Mesenchymal stem cell (in vitro differentiated cells and primary cell): ENCODE measurements at regions not wholly inside any gene's neighbourhood (a gene's known extent, or its start where the extent isn't known, plus 50 kb on each side); places are given as distances from the start of the nearest gene placed in this dataset.
"Not testable (repeated sequence)": the region's sequence is repeated elsewhere in the genome, so short reads cannot be mapped to it uniquely, and the experiment has no call there.

Experiments
- DNase-seq: peaks from one replicate; pipeline ENCODE4 v3.0.0-alpha.2; 2013
- H2AFZ ChIP-seq: one replicate; pipeline ENCODE4 v1.6.1; 2013; ENCODE audit warnings: low read depth, mild to moderate bottlenecking, control low read depth, inconsistent platforms, low read length, moderate library complexity
- H2AK5ac ChIP-seq: 2 replicates; pipeline ENCODE4 v1.6.1; 2013; ENCODE audit warnings: low read length, moderate library complexity, mild to moderate bottlenecking, inconsistent platforms; ENCODE audit not compliant: severe bottlenecking
- H2BK120ac ChIP-seq: one replicate; pipeline ENCODE4 v1.6.1; 2013; ENCODE audit warnings: low read depth, mild to moderate bottlenecking, inconsistent platforms, low read length, moderate library complexity
- H2BK12ac ChIP-seq, 2 experiments: one replicate each; pipeline ENCODE4 v1.6.1; 2013; ENCODE audit warnings: inconsistent platforms in 2 of 2, low read length in 2 of 2, mild to moderate bottlenecking in 2 of 2, moderate library complexity in 2 of 2, control low read depth in 1 of 2
- H2BK15ac ChIP-seq: one replicate; pipeline ENCODE4 v1.6.1; 2013; ENCODE audit warnings: mild to moderate bottlenecking, low read depth, inconsistent platforms; ENCODE audit not compliant: poor library complexity, severe bottlenecking
- H2BK5ac ChIP-seq: 2 replicates; pipeline ENCODE4 v1.6.1; 2013; ENCODE audit warnings: low read depth, mild to moderate bottlenecking, low read length, control low read depth, inconsistent platforms; ENCODE audit not compliant: poor library complexity, severe bottlenecking
- H3K14ac ChIP-seq, 2 experiments: one replicate each; pipeline ENCODE4 v1.6.1; 2013; ENCODE audit warnings: inconsistent platforms in 2 of 2, low read length in 2 of 2, control low read depth in 1 of 2, mild to moderate bottlenecking in 1 of 2, moderate library complexity in 1 of 2
- H3K18ac ChIP-seq, 2 experiments: one replicate each; pipeline ENCODE4 v1.6.1; 2013; ENCODE audit warnings: inconsistent platforms in 2 of 2, low read length in 2 of 2, control low read depth in 1 of 2, low read depth in 1 of 2, mild to moderate bottlenecking in 1 of 2
- H3K23ac ChIP-seq, 2 experiments: one replicate each; pipeline ENCODE4 v1.6.1; 2013; ENCODE audit warnings: inconsistent platforms in 2 of 2, low read length in 2 of 2, mild to moderate bottlenecking in 2 of 2, moderate library complexity in 2 of 2, control low read depth in 1 of 2
- H3K27ac ChIP-seq: 2 replicates; pipeline ENCODE4 v1.5.1; 2013; ENCODE audit warnings: mild to moderate bottlenecking, moderate library complexity, low read length, control low read depth, inconsistent platforms; ENCODE audit not compliant: poor library complexity, severe bottlenecking
- H3K27me3 ChIP-seq, 2 experiments: 2 replicates each; pipeline versions ENCODE4 v1.6.1 to v1.7.0; 2013; ENCODE audit warnings: low read length in 2 of 2, mild to moderate bottlenecking in 2 of 2, moderate library complexity in 2 of 2, control low read depth in 1 of 2, inconsistent platforms in 1 of 2; ENCODE audit not compliant: control insufficient read depth in 1 of 2, insufficient read depth in 1 of 2
- H3K36me3 ChIP-seq, 2 experiments: 2 replicates each; pipeline versions ENCODE4 v1.6.1 to v1.7.0; 2013; ENCODE audit warnings: low read length in 2 of 2, control low read depth in 1 of 2, inconsistent platforms in 1 of 2, low read depth in 1 of 2, mild to moderate bottlenecking in 1 of 2; ENCODE audit not compliant: insufficient read depth in 2 of 2, control insufficient read depth in 1 of 2
- H3K4ac ChIP-seq, 2 experiments: one replicate each; pipeline ENCODE4 v1.6.1; 2013; ENCODE audit warnings: inconsistent platforms in 2 of 2, low read length in 2 of 2, mild to moderate bottlenecking in 2 of 2, moderate library complexity in 2 of 2, control low read depth in 1 of 2, low read depth in 1 of 2
- H3K4me1 ChIP-seq: 2 replicates; pipeline ENCODE4 v1.6.1; 2013; ENCODE audit warnings: low read depth, low read length, control low read depth; ENCODE audit not compliant: control insufficient read depth, insufficient read depth
- H3K4me2 ChIP-seq: 2 replicates; pipeline ENCODE4 v1.6.1; 2013; ENCODE audit warnings: low read length, mild to moderate bottlenecking, inconsistent platforms; ENCODE audit not compliant: poor library complexity, severe bottlenecking
- H3K4me3 ChIP-seq, 2 experiments: 2 replicates each; pipeline versions ENCODE4 v1.5.1 to v1.7.0; 2013; ENCODE audit warnings: low read length in 2 of 2, mild to moderate bottlenecking in 2 of 2, control low read depth in 1 of 2, low read depth in 1 of 2; ENCODE audit not compliant: insufficient read depth in 1 of 2
- H3K79me1 ChIP-seq: replicated peaks from 2 replicates; pipeline ENCODE4 v1.6.1; 2013; ENCODE audit warnings: mild to moderate bottlenecking, control low read depth, low read length, inconsistent platforms; ENCODE audit not compliant: poor library complexity, severe bottlenecking
- H3K9ac ChIP-seq: 2 replicates; pipeline ENCODE4 v1.7.0; 2013; ENCODE audit warnings: mild to moderate bottlenecking, low read length, moderate library complexity
- H3K9me3 ChIP-seq: 2 replicates; pipeline ENCODE4 v1.7.0; 2013; ENCODE audit warnings: mild to moderate bottlenecking, low read length; ENCODE audit not compliant: control insufficient read depth
- H4K8ac ChIP-seq: one replicate; pipeline ENCODE4 v1.6.1; 2013; ENCODE audit warnings: inconsistent platforms, mild to moderate bottlenecking, low read length, moderate library complexity
- H4K91ac ChIP-seq: one replicate; pipeline ENCODE4 v1.6.1; 2013; ENCODE audit warnings: mild to moderate bottlenecking, low read length, inconsistent platforms
- WGBS: methylation state at CpG from one replicate; pipeline ENCODE4 v1.1.7; 2013; ENCODE audit warnings: mixed read lengths; 5-methylcytosine and 5-hydroxymethylcytosine counted together

DNA sequence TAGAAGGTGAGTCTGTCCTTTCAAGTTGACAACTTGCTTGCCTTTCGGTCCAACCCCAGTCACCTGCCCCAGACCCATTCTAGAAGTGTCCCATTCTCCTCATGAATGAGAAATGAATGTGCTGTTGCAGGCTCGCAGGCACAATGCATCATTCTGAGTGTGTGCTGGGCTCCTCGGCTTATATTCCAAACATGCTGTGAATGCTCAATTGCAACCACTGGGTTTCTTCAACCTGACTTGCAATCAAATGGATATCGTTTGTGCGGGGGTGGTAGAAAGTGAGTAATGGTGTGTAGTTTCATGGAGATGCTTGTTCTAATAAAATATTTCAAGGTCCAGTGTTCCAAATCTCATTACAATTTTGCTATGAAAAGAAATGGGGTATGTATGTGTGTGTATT lies 256.6 kb upstream of the IL12B start:
- 95% methylated on average over 5 of the region's 5 CpGs for WGBS
- no peaks in the 10 kb centered on the region for H3K79me1 ChIP-seq
- no peak overlapping the region for H3K27ac ChIP-seq

DNA sequence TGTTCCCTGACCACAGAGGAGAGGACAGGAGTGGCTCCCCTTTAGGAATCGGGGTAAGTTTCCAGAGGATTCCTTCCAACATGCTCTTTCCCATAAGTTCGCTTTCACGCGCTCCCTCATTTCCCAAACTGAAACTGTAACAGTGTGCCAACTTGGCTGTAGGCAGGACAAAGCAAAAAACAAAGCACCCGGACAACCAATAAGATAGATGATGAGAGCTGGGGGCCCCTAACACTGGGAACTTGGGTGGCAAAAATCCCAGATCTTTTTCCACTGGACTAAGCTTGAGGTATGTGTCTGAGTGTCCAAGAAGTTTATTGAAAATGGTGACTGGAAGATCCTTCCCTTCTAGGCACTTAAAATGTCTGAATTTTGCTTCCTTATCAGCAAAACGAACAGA lies 258.7 kb upstream of the IL12B start:
- no peak for DNase-seq
- no peaks in the 10 kb centered on the region for H3K9me3 ChIP-seq
- no peak overlapping the region for H3K18ac ChIP-seq
- no peak overlapping the region for H2BK5ac ChIP-seq
- H3K4me2 ChIP-seq = no peak overlapping the region
- no peak overlapping the region for H3K23ac ChIP-seq
- no peaks in the 10 kb centered on the region for H3K79me1 ChIP-seq
- H3K4me3 ChIP-seq = no peak overlapping the region
- H3K14ac ChIP-seq = no peak overlapping the region
- no peak overlapping the region for H3K9ac ChIP-seq
- no peaks in the 10 kb centered on the region for H3K36me3 ChIP-seq
- peaks cover 0 to 29% of the 10 kb centered on the region in 2 experiments for H3K27me3 ChIP-seq
- no peak overlapping the region for H3K27ac ChIP-seq
- H3K4me1 ChIP-seq = no peaks in the 10 kb centered on the region
- no peak overlapping the region for H2BK15ac ChIP-seq
- H4K8ac ChIP-seq = no peak overlapping the region
- H4K91ac ChIP-seq = no peak overlapping the region
- H2BK120ac ChIP-seq = no peak overlapping the region
- H2BK12ac ChIP-seq = no peak overlapping the region
- H3K4ac ChIP-seq = no peak overlapping the region
- no peak overlapping the region for H2AK5ac ChIP-seq
- H2AFZ ChIP-seq = no peak overlapping the region
- 89% methylated on average over 5 of the region's 6 CpGs for WGBS

More for the DNA sequence above, 256.6 kb upstream of the IL12B start:
- H3K4me2 ChIP-seq = no peak overlapping the region
- H3K4me1 ChIP-seq = no peaks in the 10 kb centered on the region
- H3K4me3 ChIP-seq = no peak overlapping the region
- no peak overlapping the region for H2BK15ac ChIP-seq
- H2AK5ac ChIP-seq = no peak overlapping the region
- peaks cover 0 to 29% of the 10 kb centered on the region in 2 experiments for H3K27me3 ChIP-seq
- no peak overlapping the region for H4K8ac ChIP-seq
- H4K91ac ChIP-seq = no peak overlapping the region
- no peak for DNase-seq
- H2BK5ac ChIP-seq = no peak overlapping the region
- no peaks in the 10 kb centered on the region for H3K36me3 ChIP-seq
- no peak overlapping the region for H3K14ac ChIP-seq
- H3K23ac ChIP-seq = no peak overlapping the region
- no peak overlapping the region for H2BK12ac ChIP-seq
- no peak overlapping the region for H3K18ac ChIP-seq
- H3K9ac ChIP-seq = no peak overlapping the region
- H2BK120ac ChIP-seq = no peak overlapping the region
- H2AFZ ChIP-seq = no peak overlapping the region
- H3K4ac ChIP-seq = no peak overlapping the region
- H3K9me3 ChIP-seq = no peaks in the 10 kb centered on the region

GRCh38 chr5:159593518-159594073 lies 263.3 kb upstream of the IL12B start:
- H3K23ac ChIP-seq = no peak overlapping the region
- H2BK12ac ChIP-seq = no peak overlapping the region
- no peaks in the 10 kb centered on the region for H3K79me1 ChIP-seq
- no peak overlapping the region for H2AK5ac ChIP-seq
- H3K27ac ChIP-seq = no peak overlapping the region
- no peak overlapping the region for H3K14ac ChIP-seq
- H3K27me3 ChIP-seq = peaks cover 0 to 2% of the 10 kb centered on the region in 2 experiments
- no peak overlapping the region for H4K91ac ChIP-seq
- H3K4me3 ChIP-seq = no peak overlapping the region
- no peak overlapping the region for H2BK5ac ChIP-seq
- no peak overlapping the region for H3K4ac ChIP-seq
- 100% methylated on average over 1 of the region's 1 CpG for WGBS
- H3K4me1 ChIP-seq = no peaks in the 10 kb centered on the region
- DNase-seq = no peak
- no peaks in the 10 kb centered on the region for H3K9me3 ChIP-seq
- no peak overlapping the region for H3K4me2 ChIP-seq
- no peak overlapping the region for H4K8ac ChIP-seq
- H3K18ac ChIP-seq = no peak overlapping the region
- H2AFZ ChIP-seq = no peak overlapping the region
- H2BK120ac ChIP-seq = no peak overlapping the region
- no peak overlapping the region for H3K9ac ChIP-seq
- no peaks in the 10 kb centered on the region for H3K36me3 ChIP-seq
- no peak overlapping the region for H2BK15ac ChIP-seq

DNA sequence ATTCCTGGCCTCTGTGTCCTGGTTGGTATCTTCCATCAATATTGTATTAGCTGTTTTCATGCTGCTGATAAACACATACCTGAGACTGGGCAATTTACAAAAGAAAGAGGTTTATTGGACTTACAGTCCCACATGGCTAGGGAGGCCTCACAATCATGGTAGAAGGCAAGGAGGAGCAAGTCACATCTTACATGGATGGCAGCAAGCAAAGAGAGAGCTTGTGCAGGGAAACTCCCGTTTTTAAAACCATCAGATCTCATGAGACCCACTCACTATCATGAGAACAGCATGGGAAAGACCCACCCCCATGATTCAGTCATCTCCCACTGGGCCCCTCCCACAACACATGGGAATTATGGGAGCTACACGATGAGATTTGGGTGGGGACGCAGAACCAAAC lies 265.3 kb upstream of the IL12B start:
- not testable (repeated sequence) for H3K36me3 ChIP-seq, H3K18ac ChIP-seq, H3K79me1 ChIP-seq, H3K4ac ChIP-seq, H2AFZ ChIP-seq, H4K8ac ChIP-seq, H3K14ac ChIP-seq, H3K9me3 ChIP-seq, H2BK15ac ChIP-seq, DNase-seq, H2BK12ac ChIP-seq, H3K27ac ChIP-seq, H3K27me3 ChIP-seq, H3K23ac ChIP-seq, H2AK5ac ChIP-seq, H2BK120ac ChIP-seq, H3K4me3 ChIP-seq, H2BK5ac ChIP-seq, H4K91ac ChIP-seq, H3K4me2 ChIP-seq, H3K4me1 ChIP-seq, H3K9ac ChIP-seq
- WGBS = 92% methylated on average over 3 of the region's 3 CpGs
